Thyroid gland (tissue), 4 donors: ENCODE measurements at regions not wholly inside any gene's neighbourhood (a gene's known extent, or its start where the extent isn't known, plus 50 kb on each side); places are given as distances from the start of the nearest gene placed in this dataset.

Experiments used
- DNase-seq, 2 donors: peaks; one replicate each; pipeline ENCODE4 v3.0.0-alpha.2; 2019
- H3K27ac ChIP-seq, 3 donors: fragments of 200-600 bp; sonication (generic); 1 replicate in 2 of 3; 2 replicates in 1 of 3; pipeline ENCODE4 v1.5.1; 2016 to 2019; ENCODE audit warnings: mild to moderate bottlenecking in 1 of 3, moderate library complexity in 1 of 3
- H3K27me3 ChIP-seq: fragments of 200-600 bp; sonication (generic); one replicate; pipeline ENCODE4 v1.5.1; 2019
- H3K36me3 ChIP-seq, 2 donors: fragments of 200-600 bp; sonication (generic); one replicate each; pipeline ENCODE4 v1.5.1; 2016 to 2019
- H3K4me1 ChIP-seq, 2 donors: fragments of 200-600 bp; sonication (generic); one replicate each; pipeline ENCODE4 v1.5.1; 2017 to 2019
- H3K4me3 ChIP-seq, 3 donors: fragments of 200-600 bp; sonication (generic); replicated peaks in 1 of 3; 1 replicate in 2 of 3; 2 replicates in 1 of 3; pipeline ENCODE4 v1.5.1; 2016; ENCODE audit warnings: mild to moderate bottlenecking in 1 of 3
- H3K9me3 ChIP-seq: fragments of 200-600 bp; sonication (generic); one replicate; pipeline ENCODE4 v1.5.1; 2017
- POLR2A ChIP-seq, 2 donors: fragments of 450-650 bp; IDR thresholded peaks; one replicate each; pipeline ENCODE4 v1.6.1; 2017; ENCODE audit warnings: antibody characterized with exemption in 2 of 2, mild to moderate bottlenecking in 2 of 2, moderate library complexity in 1 of 2
- WGBS, 2 donors: methylation state at CpG; one replicate each; pipeline ENCODE4 v1.1.5; 2017; 5-methylcytosine and 5-hydroxymethylcytosine counted together
- intact Hi-C: fragments of 100-400 bp; cut with DNase I; formaldehyde crosslinking; loops from one replicate; pipeline ENCODE4 v1.15.1; 2023
- TF ChIP-seq, protein P1 (sequence below), 6 experiments: fragments of 200-600 bp in 3 of 6; fragments of 450-650 bp in 3 of 6; sonication (generic) in 3 of 6; IDR thresholded peaks; one replicate each; pipeline ENCODE4 v1.5.1; 2016 to 2019; ENCODE audit warnings: antibody characterized with exemption in 6 of 6, mild to moderate bottlenecking in 2 of 6, inconsistent platforms in 1 of 6, moderate library complexity in 1 of 6

DNA sequence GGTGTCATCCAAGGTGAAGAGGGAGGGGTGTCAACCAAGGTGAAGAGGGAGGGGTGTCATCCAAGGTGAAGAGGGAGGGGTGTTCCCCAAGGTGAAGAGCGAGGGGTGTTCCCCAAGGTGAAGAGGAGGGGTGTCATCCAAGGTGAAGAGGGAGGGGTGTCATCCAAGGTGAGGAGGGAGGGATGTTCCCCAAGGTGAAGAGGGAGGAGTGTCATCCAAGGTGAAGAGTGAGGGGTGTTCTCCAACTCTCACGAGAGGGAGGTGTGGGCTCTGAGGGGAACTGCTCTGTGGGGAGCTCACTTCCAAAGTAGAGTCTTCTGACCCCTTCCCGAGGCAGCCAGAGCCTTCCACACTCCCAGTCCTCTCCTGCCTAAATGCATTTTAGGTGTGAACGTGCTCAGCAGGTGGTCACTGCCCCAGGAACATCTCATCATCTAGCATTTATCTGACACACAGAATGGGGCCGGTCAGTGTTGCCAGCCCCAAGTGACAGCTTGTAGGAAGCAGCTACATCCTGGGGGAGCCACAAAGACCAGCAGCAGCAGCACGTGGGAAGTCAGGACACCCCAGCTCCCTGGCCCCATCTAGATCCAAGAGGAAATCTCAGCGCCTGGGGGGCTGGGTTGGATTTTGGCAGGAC, 323.8 kb downstream of the GLRX3 start:
- WGBS, 2 donors, result 77 to 81% methylated on average over 7 of the region's 7 CpGs
- no peaks in the 10 kb centered on the region for H3K4me1 ChIP-seq
- intact Hi-C loops, result no loop called here

DNA sequence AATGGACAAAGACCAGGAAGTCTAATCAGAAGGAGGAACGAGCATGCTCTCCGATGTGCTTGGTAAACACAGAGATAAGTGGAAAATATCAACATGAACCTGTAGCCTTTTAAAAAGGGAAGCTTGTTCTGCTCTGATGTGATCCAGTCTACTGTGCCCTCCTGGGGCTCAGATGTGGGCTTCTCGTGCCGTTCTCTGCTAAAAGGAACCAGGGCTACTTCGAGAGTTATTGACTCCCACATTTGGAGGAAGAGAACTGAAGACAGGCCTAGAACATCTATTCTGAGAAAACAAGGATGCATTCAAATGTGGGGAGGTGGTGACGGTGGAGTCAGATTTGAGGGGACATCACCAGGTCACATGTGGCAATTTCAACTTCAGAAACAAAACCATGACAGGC, 325.4 kb downstream of the GLRX3 start:
- no peaks in the 10 kb centered on the region for H3K36me3 ChIP-seq
- DNase-seq, result no peak
- no peak for TF ChIP-seq POLR2A (IDR thresholded peaks at IDR 0.05)
- TF ChIP-seq, protein P1, sequence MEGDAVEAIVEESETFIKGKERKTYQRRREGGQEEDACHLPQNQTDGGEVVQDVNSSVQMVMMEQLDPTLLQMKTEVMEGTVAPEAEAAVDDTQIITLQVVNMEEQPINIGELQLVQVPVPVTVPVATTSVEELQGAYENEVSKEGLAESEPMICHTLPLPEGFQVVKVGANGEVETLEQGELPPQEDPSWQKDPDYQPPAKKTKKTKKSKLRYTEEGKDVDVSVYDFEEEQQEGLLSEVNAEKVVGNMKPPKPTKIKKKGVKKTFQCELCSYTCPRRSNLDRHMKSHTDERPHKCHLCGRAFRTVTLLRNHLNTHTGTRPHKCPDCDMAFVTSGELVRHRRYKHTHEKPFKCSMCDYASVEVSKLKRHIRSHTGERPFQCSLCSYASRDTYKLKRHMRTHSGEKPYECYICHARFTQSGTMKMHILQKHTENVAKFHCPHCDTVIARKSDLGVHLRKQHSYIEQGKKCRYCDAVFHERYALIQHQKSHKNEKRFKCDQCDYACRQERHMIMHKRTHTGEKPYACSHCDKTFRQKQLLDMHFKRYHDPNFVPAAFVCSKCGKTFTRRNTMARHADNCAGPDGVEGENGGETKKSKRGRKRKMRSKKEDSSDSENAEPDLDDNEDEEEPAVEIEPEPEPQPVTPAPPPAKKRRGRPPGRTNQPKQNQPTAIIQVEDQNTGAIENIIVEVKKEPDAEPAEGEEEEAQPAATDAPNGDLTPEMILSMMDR (IDR thresholded peaks at IDR 0.05), result no peak
- H3K27me3 ChIP-seq, result no peaks in the 10 kb centered on the region
- 81 to 87% methylated on average over 6 of the region's 6 CpGs for WGBS, 2 donors
- no peak overlapping the region for H3K27ac ChIP-seq
- H3K4me1 ChIP-seq, result no peaks in the 10 kb centered on the region
- no peaks in the 10 kb centered on the region for H3K9me3 ChIP-seq
- no peak overlapping the region for H3K4me3 ChIP-seq
- intact Hi-C loops, result no loop called here

More for the DNA sequence above, 323.8 kb downstream of the GLRX3 start:
- Histone ChIP-seq H3K36me3 (no peaks in the 10 kb centered on the region), H3K9me3 (no peaks in the 10 kb centered on the region), H3K27me3 (no peaks in the 10 kb centered on the region), H3K4me3 (no peak overlapping the region), H3K27ac (no peak overlapping the region)
- DNase-seq, result no peak
- TF ChIP-seq, protein P1 (IDR thresholded peaks at IDR 0.05), result no peak
- TF ChIP-seq POLR2A (IDR thresholded peaks at IDR 0.05), result no peak

DNA sequence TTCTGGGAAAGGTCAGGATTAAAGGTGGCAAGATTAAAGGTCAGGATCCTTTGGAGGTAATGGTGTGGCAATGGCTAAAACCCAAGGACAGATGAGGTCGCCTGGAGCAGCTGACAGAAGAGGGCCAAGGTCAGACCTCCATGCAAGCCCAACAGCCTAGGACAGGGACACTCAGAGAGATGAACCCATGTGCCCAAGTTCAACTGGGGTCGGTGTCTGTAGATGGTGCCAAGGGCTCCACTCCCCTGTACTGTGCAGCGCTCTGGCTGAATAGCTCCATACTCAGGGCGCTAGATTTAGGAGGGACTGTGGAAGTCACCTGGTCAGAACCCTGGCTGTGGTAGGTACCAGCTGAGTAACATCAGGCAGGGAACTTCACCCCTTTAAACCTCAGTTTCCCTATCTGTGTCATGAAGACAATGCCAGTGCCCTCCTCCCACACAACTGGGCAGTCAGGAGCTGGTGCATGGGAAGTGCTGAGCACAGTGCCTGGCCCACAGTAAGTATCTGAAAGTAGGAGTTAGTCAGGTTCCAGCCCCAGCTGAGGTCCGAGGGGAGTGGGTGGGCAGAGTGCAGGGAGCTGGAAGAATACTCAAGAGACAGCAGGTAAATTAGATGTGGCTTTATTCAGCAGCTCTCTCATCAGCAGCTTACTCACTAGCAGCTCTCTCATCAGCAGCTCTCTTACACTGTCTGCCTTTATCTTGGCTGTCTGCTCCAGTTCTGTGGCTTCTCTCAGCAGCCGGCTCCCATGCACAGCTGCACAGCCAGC, 327.1 kb downstream of the GLRX3 start:
- DNase-seq, result no peak
- intact Hi-C loops, result no loop called here

DNA sequence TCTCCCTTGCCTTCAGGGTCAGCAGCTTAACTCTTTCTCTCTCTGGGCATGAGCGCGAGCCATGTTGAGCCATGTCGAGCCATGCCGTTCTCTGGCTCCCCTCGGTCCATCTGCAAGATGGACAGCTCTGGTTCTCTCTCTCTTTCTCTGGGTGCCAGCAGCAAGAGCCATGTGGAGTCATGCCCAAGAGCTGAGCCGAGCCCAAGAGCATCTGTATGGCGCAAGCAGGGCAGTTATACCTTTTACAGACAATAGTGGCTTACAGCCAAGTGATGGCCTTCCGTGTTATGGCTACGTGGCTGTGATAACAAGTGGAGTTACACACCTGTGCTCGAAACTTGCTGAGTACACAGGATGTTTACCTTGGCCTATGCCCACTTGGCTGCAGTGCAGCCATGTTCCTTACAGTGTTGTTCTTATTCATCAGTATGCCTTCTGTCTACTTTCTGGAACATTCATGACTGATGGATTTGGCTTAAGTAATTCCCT, 327.7 kb downstream of the GLRX3 start:
- DNase-seq, result no peak
- 58 to 65% methylated on average over 8 to 9 of the region's 10 CpGs for WGBS, 2 donors
- Histone ChIP-seq H3K9me3 (no peaks in the 10 kb centered on the region), H3K27me3 (no peaks in the 10 kb centered on the region), H3K4me1 (no peaks in the 10 kb centered on the region), H3K36me3 (no peaks in the 10 kb centered on the region), H3K27ac (no peak overlapping the region), H3K4me3 (no peak overlapping the region)
- TF ChIP-seq POLR2A (IDR thresholded peaks at IDR 0.05), result no peak
- intact Hi-C loops, result no loop called here

More for the DNA sequence above, 327.1 kb downstream of the GLRX3 start:
- no peaks in the 10 kb centered on the region for H3K27me3 ChIP-seq
- TF ChIP-seq, protein P1 (IDR thresholded peaks at IDR 0.05), result no peak
- TF ChIP-seq POLR2A (IDR thresholded peaks at IDR 0.05), result no peak
- no peak overlapping the region for H3K4me3 ChIP-seq
- H3K4me1 ChIP-seq, result no peaks in the 10 kb centered on the region
- H3K27ac ChIP-seq, result no peak overlapping the region
- 81% methylated on average over 5 to 6 of the region's 6 CpGs for WGBS, 2 donors
- no peaks in the 10 kb centered on the region for H3K9me3 ChIP-seq
- H3K36me3 ChIP-seq, result no peaks in the 10 kb centered on the region

DNA sequence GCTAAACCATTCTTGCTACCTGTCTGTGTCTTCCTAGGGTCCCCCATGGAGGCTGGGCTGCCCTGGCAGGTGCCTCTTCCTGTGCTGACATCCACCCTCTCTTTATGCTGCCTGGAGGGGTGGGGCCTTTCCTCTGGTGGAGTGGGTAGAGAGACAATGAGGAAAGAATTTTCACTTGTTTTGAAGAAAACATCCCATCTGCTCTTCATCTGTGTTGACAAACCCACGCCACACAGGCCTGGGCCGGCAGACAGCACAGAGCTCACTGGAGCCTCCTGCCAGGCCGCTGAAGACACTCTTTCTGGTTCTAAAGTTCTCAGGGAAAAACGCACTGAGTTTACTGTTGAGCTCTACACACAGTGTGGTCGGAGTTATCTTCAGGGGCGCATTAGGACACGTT, 328.2 kb downstream of the GLRX3 start:
- TF ChIP-seq, protein P1 (IDR thresholded peaks at IDR 0.05), result no peak
- no peak for TF ChIP-seq POLR2A (IDR thresholded peaks at IDR 0.05)
- no peak overlapping the region for H3K4me3 ChIP-seq
- H3K4me1 ChIP-seq, result no peaks in the 10 kb centered on the region
- no peak for DNase-seq
- H3K9me3 ChIP-seq, result no peaks in the 10 kb centered on the region
- no peaks in the 10 kb centered on the region for H3K27me3 ChIP-seq
- no peak overlapping the region for H3K27ac ChIP-seq
- H3K36me3 ChIP-seq, result no peaks in the 10 kb centered on the region
- intact Hi-C loops, result no loop called here
- WGBS, 2 donors, result 82 to 86% methylated on average over 7 of the region's 7 CpGs
